Keratinocyte (primary cell): ENCODE measurements at regions not wholly inside any gene's neighbourhood (a gene's known extent, or its start where the extent isn't known, plus 50 kb on each side); places are given as distances from the start of the nearest gene placed in this dataset.

ENCODE experiments used
- EZH2 ChIP-seq: IDR thresholded peaks from one replicate; pipeline ENCODE4 v1.6.1; 2012; ENCODE audit warnings: inconsistent platforms, mild to moderate bottlenecking, low read length, moderate library complexity
- TF ChIP-seq, protein P1 (sequence below), 3 experiments: IDR thresholded peaks in 1 of 3; conservative IDR thresholded peaks in 1 of 3; optimal IDR thresholded peaks in 1 of 3; 2 replicates in 2 of 3; 3 replicates in 1 of 3; pipeline versions ENCODE3 to v1.5.1; 2011; ENCODE audit warnings: low read length in 3 of 3, mild to moderate bottlenecking in 3 of 3, moderate library complexity in 2 of 3, control low read depth in 1 of 3, inconsistent platforms in 1 of 3; ENCODE audit not compliant: insufficient read depth in 2 of 3; ENCODE audit errors: extremely low read depth in 1 of 3

GRCh38 chr14:49946320-49947141, 53.6 kb downstream of the ARF6 start:
- TF ChIP-seq, protein P1, sequence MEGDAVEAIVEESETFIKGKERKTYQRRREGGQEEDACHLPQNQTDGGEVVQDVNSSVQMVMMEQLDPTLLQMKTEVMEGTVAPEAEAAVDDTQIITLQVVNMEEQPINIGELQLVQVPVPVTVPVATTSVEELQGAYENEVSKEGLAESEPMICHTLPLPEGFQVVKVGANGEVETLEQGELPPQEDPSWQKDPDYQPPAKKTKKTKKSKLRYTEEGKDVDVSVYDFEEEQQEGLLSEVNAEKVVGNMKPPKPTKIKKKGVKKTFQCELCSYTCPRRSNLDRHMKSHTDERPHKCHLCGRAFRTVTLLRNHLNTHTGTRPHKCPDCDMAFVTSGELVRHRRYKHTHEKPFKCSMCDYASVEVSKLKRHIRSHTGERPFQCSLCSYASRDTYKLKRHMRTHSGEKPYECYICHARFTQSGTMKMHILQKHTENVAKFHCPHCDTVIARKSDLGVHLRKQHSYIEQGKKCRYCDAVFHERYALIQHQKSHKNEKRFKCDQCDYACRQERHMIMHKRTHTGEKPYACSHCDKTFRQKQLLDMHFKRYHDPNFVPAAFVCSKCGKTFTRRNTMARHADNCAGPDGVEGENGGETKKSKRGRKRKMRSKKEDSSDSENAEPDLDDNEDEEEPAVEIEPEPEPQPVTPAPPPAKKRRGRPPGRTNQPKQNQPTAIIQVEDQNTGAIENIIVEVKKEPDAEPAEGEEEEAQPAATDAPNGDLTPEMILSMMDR (optimal IDR thresholded peaks at IDR 0.05 in 1 of 3, IDR thresholded peaks at IDR 0.05 in 1 of 3, conservative IDR thresholded peaks at IDR 0.05 in 1 of 3; ENCODE audit: extremely low read depth in 1 of 3, insufficient read depth in 2 of 3, low read length in 3 of 3), result no peak
- no peak for TF ChIP-seq EZH2
